HepG2 (cell line): ENCODE measurements at regions not wholly inside any gene's neighbourhood (a gene's known extent, or its start where the extent isn't known, plus 50 kb on each side); places are given as distances from the start of the nearest gene placed in this dataset.

ENCODE experiments used
- ATAC-seq: fragments of 200-7000 bp; cut with Tn5 transposase; 3 replicates; pipeline ENCODE4 v1.9.1; 2020; ENCODE audit warnings: mild to moderate bottlenecking, moderate library complexity
- BruUV-seq: library from RNA; stranded (reverse); fragments of 400-500 nt; replicated peaks from 2 replicates; lab custom pipeline; 2021; lab: Mats Ljungman, UMichigan
- CTCF ChIA-PET: fragments of 300-600 bp; formaldehyde crosslinking; extraction: SDS; loops from one replicate; lab custom pipeline; 2021; ENCODE audit warnings: low total read pairs, inconsistent platforms, low intra/inter-chr PET ratio; lab: Yijun Ruan, JAX
- POLR2A ChIA-PET: fragments of 350-600 bp; sonication (Branson Sonifier 250); formaldehyde crosslinking; loops from one replicate; lab custom pipeline; 2020; ENCODE audit warnings: antibody characterized with exemption, inconsistent platforms; lab: Yijun Ruan, JAX
- DNase-seq: peaks from one replicate; pipeline ENCODE4 v3.0.0-alpha.2; 2015; ENCODE audit warnings: low spot score
- FAIRE-seq: peaks from 3 replicates; lab custom pipeline; 2011; peaks lifted over from hg19 to GRCh38; lab: Jason Lieb, UNC
- H2AFZ ChIP-seq: one replicate; pipeline ENCODE4 v1.6.1; 2011; ENCODE audit warnings: low read length, inconsistent platforms
- H3K27ac ChIP-seq: fragments of 300-600 bp; 3 replicates; pipeline ENCODE4 v1.8.0; 2011; ENCODE audit warnings: mixed run types, mild to moderate bottlenecking, mixed read lengths, low read length, inconsistent platforms; ENCODE audit not compliant: insufficient read depth; ENCODE audit errors: extremely low read length
- H3K27me3 ChIP-seq, 2 experiments: fragments of 200-600 bp in 1 of 2; 2 replicates in 1 of 2; 3 replicates in 1 of 2; pipeline versions ENCODE4 v1.6.0 to v1.8.0; 2011; ENCODE audit warnings: low read length in 2 of 2, mild to moderate bottlenecking in 2 of 2, moderate library complexity in 2 of 2, inconsistent platforms in 1 of 2; ENCODE audit not compliant: insufficient read depth in 2 of 2, control insufficient read depth in 1 of 2
- H3K36me3 ChIP-seq, 2 experiments: fragments of 200-600 bp in 1 of 2; replicated peaks in 1 of 2; 2 replicates in 1 of 2; 3 replicates in 1 of 2; pipeline versions ENCODE4 v1.5.1 to v1.8.0; 2011; ENCODE audit warnings: low read length in 2 of 2, inconsistent platforms in 1 of 2; ENCODE audit not compliant: insufficient read depth in 2 of 2, control insufficient read depth in 1 of 2
- H3K4me1 ChIP-seq: 2 replicates; pipeline ENCODE4 v1.5.1; 2012; ENCODE audit warnings: low read length, inconsistent platforms; ENCODE audit not compliant: insufficient read depth
- H3K4me2 ChIP-seq: 2 replicates; pipeline ENCODE4 v1.6.0; 2011; ENCODE audit warnings: low read depth, low read length, inconsistent platforms
- H3K4me3 ChIP-seq, 3 experiments: fragments of 200-600 bp in 1 of 3; sonication (generic), shearing (Covaris generic) in 1 of 3; replicated peaks in 1 of 3; 2 replicates each; pipeline ENCODE4 v1.5.1; 2011 to 2016; ENCODE audit warnings: low read length in 3 of 3, inconsistent platforms in 2 of 3, low read depth in 2 of 3, mild to moderate bottlenecking in 2 of 3, control low read depth in 1 of 3, mixed read lengths in 1 of 3; ENCODE audit not compliant: insufficient read depth in 1 of 3
- H3K79me2 ChIP-seq: one replicate; pipeline ENCODE4 v1.6.1; 2011; ENCODE audit warnings: low read length, inconsistent platforms; ENCODE audit not compliant: insufficient read depth
- H3K9ac ChIP-seq: 2 replicates; pipeline ENCODE4 v1.6.0; 2011; ENCODE audit warnings: mild to moderate bottlenecking, low read depth, low read length, inconsistent platforms; ENCODE audit not compliant: insufficient read depth
- H3K9me3 ChIP-seq: 2 replicates; pipeline ENCODE4 v1.5.1; 2012; ENCODE audit warnings: mild to moderate bottlenecking, low read length
- H4K20me1 ChIP-seq: 2 replicates; pipeline ENCODE4 v1.6.0; 2011; ENCODE audit warnings: inconsistent platforms, mild to moderate bottlenecking, low read length, moderate library complexity; ENCODE audit not compliant: insufficient read depth
- ATAD3A ChIP-seq: sonication (generic); formaldehyde crosslinking; IDR thresholded peaks from 2 replicates; pipeline ENCODE4 v1.4.0; 2020; ENCODE audit warnings: missing genetic modification reagents
- ATF1 ChIP-seq: IDR thresholded peaks from 2 replicates; pipeline ENCODE4 v1.6.1; 2016; ENCODE audit warnings: mild to moderate bottlenecking, control low read depth
- FOXJ3 ChIP-seq: sonication (generic); formaldehyde crosslinking; IDR thresholded peaks from 2 replicates; pipeline ENCODE4 v1.4.0; 2020; ENCODE audit warnings: missing genetic modification reagents, mild to moderate bottlenecking, borderline replicate concordance
- FOXO1 ChIP-seq: sonication (generic); formaldehyde crosslinking; IDR thresholded peaks from 2 replicates; pipeline ENCODE4 v1.4.0; 2020; ENCODE audit warnings: missing genetic modification reagents
- HCFC1 ChIP-seq: fragments of 150-350 bp; IDR thresholded peaks from 2 replicates; pipeline ENCODE4 v1.6.1; 2014; ENCODE audit warnings: low read depth, low read length
- HNF4A ChIP-seq: sonication (generic); formaldehyde crosslinking; IDR thresholded peaks from 2 replicates; pipeline ENCODE4 v1.4.0; 2020; ENCODE audit warnings: missing genetic modification reagents
- SMARCC2 ChIP-seq: fragments of 450-650 bp; IDR thresholded peaks from 2 replicates; pipeline ENCODE4 v1.6.1; 2017; ENCODE audit warnings: antibody characterized with exemption, mild to moderate bottlenecking
- STAT5B ChIP-seq: sonication (generic); formaldehyde crosslinking; IDR thresholded peaks from 2 replicates; pipeline ENCODE4 v1.4.0; 2020; ENCODE audit warnings: missing genetic modification reagents
- TCF7 ChIP-seq: sonication (generic); IDR thresholded peaks from 2 replicates; pipeline ENCODE4 v1.6.1; 2016; ENCODE audit warnings: antibody characterized with exemption, low read depth
- TCF7L2 ChIP-seq: IDR thresholded peaks from 2 replicates; pipeline ENCODE4 v1.6.1; 2011; ENCODE audit warnings: mild to moderate bottlenecking, low read depth, low read length, moderate library complexity
- ZNF557 ChIP-seq: sonication (generic); formaldehyde crosslinking; IDR thresholded peaks from 2 replicates; pipeline ENCODE4 v1.4.0; 2020; ENCODE audit warnings: missing genetic modification reagents
- ZNF619 ChIP-seq: sonication (generic); formaldehyde crosslinking; IDR thresholded peaks from 2 replicates; pipeline ENCODE4 v1.4.0; 2020; ENCODE audit warnings: mild to moderate bottlenecking, missing genetic modification reagents
- ZNF841 ChIP-seq: sonication (generic); formaldehyde crosslinking; IDR thresholded peaks from 2 replicates; pipeline ENCODE4 v1.8.1; 2023; ENCODE audit warnings: missing genetic modification reagents, borderline replicate concordance
- ZNF878 ChIP-seq: sonication (generic); formaldehyde crosslinking; IDR thresholded peaks from 2 replicates; pipeline ENCODE4 v1.8.1; 2023; ENCODE audit warnings: mild to moderate bottlenecking, missing genetic modification reagents, moderate library complexity
- WGBS: methylation state at CpG from one replicate; pipeline ENCODE4 v1.1.6; 2017; ENCODE audit warnings: low lambda C conversion rate; 5-methylcytosine and 5-hydroxymethylcytosine counted together
- in situ Hi-C: cut with HindIII; loops from 2 replicates; pipeline ENCODE4 v1.10.0; 2017; ENCODE audit warnings: low pct_unique_long_range_greater_than_20kb; ENCODE audit not compliant: extremely low pct_ligation_motif_present
- intact Hi-C: fragments of 100-400 bp; cut with micrococcal nuclease; formaldehyde crosslinking; loops from one replicate; pipeline ENCODE4 v1.10.0; 2022; ENCODE audit not compliant: unreplicated experiment
- TF ChIP-seq, protein P1 (sequence below): sonication (generic); formaldehyde crosslinking; IDR thresholded peaks from 2 replicates; pipeline ENCODE4 v1.9.0; 2021; ENCODE audit warnings: missing genetic modification reagents, borderline replicate concordance
- TF ChIP-seq, protein P2 (sequence below): sonication (generic); formaldehyde crosslinking; IDR thresholded peaks from 2 replicates; pipeline ENCODE4 v1.4.0; 2020; ENCODE audit warnings: missing genetic modification reagents, borderline replicate concordance
- TF ChIP-seq, protein P3 (sequence below): IDR thresholded peaks from 2 replicates; pipeline ENCODE4 v1.4.0; 2020; ENCODE audit warnings: mild to moderate bottlenecking, missing genetic modification reagents
- TF ChIP-seq, protein P4 (sequence below): sonication (generic); formaldehyde crosslinking; conservative IDR thresholded peaks from 2 replicates; pipeline ENCODE4 v1.4.0; 2020; ENCODE audit warnings: missing genetic modification reagents

DNA sequence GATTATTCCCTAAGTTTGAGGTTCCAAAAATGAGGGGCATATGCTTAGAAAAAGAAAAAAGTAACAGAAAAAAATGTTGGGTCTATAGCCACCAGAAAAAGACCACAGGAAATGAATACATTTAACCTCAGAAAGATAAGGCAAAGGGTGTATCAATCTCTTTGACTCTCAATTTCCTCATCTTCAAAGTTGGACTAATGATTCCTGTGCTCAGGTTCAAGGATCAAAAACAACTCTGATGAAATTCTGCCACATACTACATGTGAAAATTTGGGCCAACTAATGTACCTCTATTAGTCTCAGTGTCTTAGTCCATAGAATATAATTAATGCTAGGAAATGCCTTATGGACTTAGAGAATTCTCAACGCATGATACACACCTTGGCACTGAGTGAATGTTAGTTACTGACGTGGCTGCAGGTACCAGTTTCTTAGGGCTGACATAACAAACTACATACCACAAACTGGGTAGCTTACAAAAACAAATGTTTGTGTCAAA is 257.7 kb downstream of the ANKRD50 start (continued):
- TF ChIP-seq ATAD3A (CRISPR knock-in tag) = no peak
- no peak for TF ChIP-seq ZNF878 (CRISPR knock-in tag)
- TF ChIP-seq, protein P1, sequence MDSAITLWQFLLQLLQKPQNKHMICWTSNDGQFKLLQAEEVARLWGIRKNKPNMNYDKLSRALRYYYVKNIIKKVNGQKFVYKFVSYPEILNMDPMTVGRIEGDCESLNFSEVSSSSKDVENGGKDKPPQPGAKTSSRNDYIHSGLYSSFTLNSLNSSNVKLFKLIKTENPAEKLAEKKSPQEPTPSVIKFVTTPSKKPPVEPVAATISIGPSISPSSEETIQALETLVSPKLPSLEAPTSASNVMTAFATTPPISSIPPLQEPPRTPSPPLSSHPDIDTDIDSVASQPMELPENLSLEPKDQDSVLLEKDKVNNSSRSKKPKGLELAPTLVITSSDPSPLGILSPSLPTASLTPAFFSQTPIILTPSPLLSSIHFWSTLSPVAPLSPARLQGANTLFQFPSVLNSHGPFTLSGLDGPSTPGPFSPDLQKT (CRISPR knock-in tag) = no peak
- TF ChIP-seq ZNF557 (CRISPR knock-in tag) = no peak

DNA sequence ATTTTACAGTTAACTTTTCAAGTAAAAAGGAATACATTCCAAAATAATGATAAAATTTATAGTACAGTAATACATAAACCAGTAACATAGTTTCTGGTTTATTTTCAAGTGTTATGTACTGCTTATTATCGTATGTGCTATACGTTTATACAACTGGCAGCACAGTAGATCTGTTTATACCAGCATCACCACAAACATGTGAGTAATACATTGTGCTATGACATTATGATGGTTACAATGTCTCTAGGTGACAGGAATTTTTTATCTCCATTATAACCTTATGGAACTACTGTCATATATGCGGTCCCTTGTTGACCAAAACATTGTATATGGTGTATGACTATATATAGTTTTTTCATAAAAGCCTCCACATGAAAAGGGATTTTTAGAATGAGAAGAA is 256.9 kb downstream of the ANKRD50 start:
- CTCF ChIA-PET = no interaction called here
- 67% methylated on average over 3 of the region's 3 CpGs for WGBS
- Histone ChIP-seq H3K27me3 (no peaks in the 10 kb centered on the region), H3K27ac (no peak overlapping the region), H2AFZ (no peak overlapping the region), H4K20me1 (no peaks in the 10 kb centered on the region), H3K4me1 (no peaks in the 10 kb centered on the region), H3K79me2 (no peaks in the 10 kb centered on the region), H3K4me2 (no peak overlapping the region), H3K36me3 (no peaks in the 10 kb centered on the region), H3K9ac (no peak overlapping the region), H3K4me3 (no peak overlapping the region), H3K9me3 (0 out of 2 replicates have a peak, but pooled peaks cover 2% of the 10 kb centered on the region)
- FAIRE-seq = no peak
- in situ Hi-C loops (no loop called here), intact Hi-C loops (no loop called here)
- POLR2A ChIA-PET = no interaction called here
- no peak for ATAC-seq
- DNase-seq = no peak
- no TSS peak for BruUV-seq
- TF ChIP-seq STAT5B (CRISPR knock-in tag) = no peak
- TF ChIP-seq, protein P2, sequence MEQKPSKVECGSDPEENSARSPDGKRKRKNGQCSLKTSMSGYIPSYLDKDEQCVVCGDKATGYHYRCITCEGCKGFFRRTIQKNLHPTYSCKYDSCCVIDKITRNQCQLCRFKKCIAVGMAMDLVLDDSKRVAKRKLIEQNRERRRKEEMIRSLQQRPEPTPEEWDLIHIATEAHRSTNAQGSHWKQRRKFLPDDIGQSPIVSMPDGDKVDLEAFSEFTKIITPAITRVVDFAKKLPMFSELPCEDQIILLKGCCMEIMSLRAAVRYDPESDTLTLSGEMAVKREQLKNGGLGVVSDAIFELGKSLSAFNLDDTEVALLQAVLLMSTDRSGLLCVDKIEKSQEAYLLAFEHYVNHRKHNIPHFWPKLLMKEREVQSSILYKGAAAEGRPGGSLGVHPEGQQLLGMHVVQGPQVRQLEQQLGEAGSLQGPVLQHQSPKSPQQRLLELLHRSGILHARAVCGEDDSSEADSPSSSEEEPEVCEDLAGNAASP (CRISPR knock-in tag) = no peak
- TF ChIP-seq ZNF841 (CRISPR knock-in tag) = no peak
- no peak for TF ChIP-seq HNF4A
- TF ChIP-seq SMARCC2 = no peak
- no peak for TF ChIP-seq FOXO1 (CRISPR knock-in tag)
- no peak for TF ChIP-seq FOXJ3 (CRISPR knock-in tag)
- TF ChIP-seq ATF1 (CRISPR knock-in tag) = no peak
- TF ChIP-seq, protein P3, sequence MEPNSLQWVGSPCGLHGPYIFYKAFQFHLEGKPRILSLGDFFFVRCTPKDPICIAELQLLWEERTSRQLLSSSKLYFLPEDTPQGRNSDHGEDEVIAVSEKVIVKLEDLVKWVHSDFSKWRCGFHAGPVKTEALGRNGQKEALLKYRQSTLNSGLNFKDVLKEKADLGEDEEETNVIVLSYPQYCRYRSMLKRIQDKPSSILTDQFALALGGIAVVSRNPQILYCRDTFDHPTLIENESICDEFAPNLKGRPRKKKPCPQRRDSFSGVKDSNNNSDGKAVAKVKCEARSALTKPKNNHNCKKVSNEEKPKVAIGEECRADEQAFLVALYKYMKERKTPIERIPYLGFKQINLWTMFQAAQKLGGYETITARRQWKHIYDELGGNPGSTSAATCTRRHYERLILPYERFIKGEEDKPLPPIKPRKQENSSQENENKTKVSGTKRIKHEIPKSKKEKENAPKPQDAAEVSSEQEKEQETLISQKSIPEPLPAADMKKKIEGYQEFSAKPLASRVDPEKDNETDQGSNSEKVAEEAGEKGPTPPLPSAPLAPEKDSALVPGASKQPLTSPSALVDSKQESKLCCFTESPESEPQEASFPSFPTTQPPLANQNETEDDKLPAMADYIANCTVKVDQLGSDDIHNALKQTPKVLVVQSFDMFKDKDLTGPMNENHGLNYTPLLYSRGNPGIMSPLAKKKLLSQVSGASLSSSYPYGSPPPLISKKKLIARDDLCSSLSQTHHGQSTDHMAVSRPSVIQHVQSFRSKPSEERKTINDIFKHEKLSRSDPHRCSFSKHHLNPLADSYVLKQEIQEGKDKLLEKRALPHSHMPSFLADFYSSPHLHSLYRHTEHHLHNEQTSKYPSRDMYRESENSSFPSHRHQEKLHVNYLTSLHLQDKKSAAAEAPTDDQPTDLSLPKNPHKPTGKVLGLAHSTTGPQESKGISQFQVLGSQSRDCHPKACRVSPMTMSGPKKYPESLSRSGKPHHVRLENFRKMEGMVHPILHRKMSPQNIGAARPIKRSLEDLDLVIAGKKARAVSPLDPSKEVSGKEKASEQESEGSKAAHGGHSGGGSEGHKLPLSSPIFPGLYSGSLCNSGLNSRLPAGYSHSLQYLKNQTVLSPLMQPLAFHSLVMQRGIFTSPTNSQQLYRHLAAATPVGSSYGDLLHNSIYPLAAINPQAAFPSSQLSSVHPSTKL (CRISPR knock-in tag) = no peak
- TF ChIP-seq TCF7L2 = no peak
- TF ChIP-seq ZNF619 = no peak
- no peak for TF ChIP-seq TCF7
- TF ChIP-seq, protein P4, sequence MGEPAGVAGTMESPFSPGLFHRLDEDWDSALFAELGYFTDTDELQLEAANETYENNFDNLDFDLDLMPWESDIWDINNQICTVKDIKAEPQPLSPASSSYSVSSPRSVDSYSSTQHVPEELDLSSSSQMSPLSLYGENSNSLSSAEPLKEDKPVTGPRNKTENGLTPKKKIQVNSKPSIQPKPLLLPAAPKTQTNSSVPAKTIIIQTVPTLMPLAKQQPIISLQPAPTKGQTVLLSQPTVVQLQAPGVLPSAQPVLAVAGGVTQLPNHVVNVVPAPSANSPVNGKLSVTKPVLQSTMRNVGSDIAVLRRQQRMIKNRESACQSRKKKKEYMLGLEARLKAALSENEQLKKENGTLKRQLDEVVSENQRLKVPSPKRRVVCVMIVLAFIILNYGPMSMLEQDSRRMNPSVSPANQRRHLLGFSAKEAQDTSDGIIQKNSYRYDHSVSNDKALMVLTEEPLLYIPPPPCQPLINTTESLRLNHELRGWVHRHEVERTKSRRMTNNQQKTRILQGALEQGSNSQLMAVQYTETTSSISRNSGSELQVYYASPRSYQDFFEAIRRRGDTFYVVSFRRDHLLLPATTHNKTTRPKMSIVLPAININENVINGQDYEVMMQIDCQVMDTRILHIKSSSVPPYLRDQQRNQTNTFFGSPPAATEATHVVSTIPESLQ (CRISPR knock-in tag) = no peak
- TF ChIP-seq HCFC1 = no peak
